Esophagus muscularis mucosa (tissue), 4 donors: ENCODE measurements at regions not wholly inside any gene's neighbourhood (a gene's known extent, or its start where the extent isn't known, plus 50 kb on each side); places are given as distances from the start of the nearest gene placed in this dataset.

Source experiments
- DNase-seq: peaks from one replicate; pipeline ENCODE4 v3.0.0-alpha.2; 2017; ENCODE audit errors: extremely low spot score
- H3K27ac ChIP-seq, 4 donors: fragments of 200-600 bp; sonication (generic); replicated peaks in 1 of 4; 1 replicate in 3 of 4; 2 replicates in 1 of 4; pipeline ENCODE4 v1.5.1; 2016 to 2019; ENCODE audit warnings: mild to moderate bottlenecking in 1 of 4
- H3K27me3 ChIP-seq, 4 donors: fragments of 200-600 bp; sonication (generic); one replicate each; pipeline versions ENCODE4 v1.5.1 to v1.6.0; 2016 to 2019
- H3K36me3 ChIP-seq, 4 donors: fragments of 200-600 bp; sonication (generic); one replicate each; pipeline ENCODE4 v1.5.1; 2016 to 2019
- H3K4me1 ChIP-seq, 4 donors: fragments of 200-600 bp; sonication (generic); one replicate each; pipeline ENCODE4 v1.5.1; 2016 to 2019
- H3K4me3 ChIP-seq, 4 donors: fragments of 200-600 bp; sonication (generic); 1 replicate in 2 of 4; 2 replicates in 2 of 4; pipeline ENCODE4 v1.5.1; 2016 to 2019; ENCODE audit warnings: mild to moderate bottlenecking in 4 of 4, moderate library complexity in 1 of 4
- H3K9me3 ChIP-seq, 4 donors: fragments of 200-600 bp; sonication (generic); 1 replicate in 3 of 4; 2 replicates in 1 of 4; pipeline ENCODE4 v1.5.1; 2016 to 2019
- EP300 ChIP-seq: sonication (generic); formaldehyde crosslinking; IDR thresholded peaks from one replicate; pipeline ENCODE4 v1.6.1; 2017; ENCODE audit warnings: antibody characterized with exemption
- POLR2A ChIP-seq: fragments of 450-650 bp; IDR thresholded peaks from one replicate; pipeline ENCODE4 v1.6.1; 2017; ENCODE audit warnings: antibody characterized with exemption, moderate library complexity, mild to moderate bottlenecking, low read depth
- POLR2AphosphoS5 ChIP-seq, 2 donors: sonication (generic); formaldehyde crosslinking; IDR thresholded peaks; one replicate each; pipeline ENCODE4 v1.6.1; 2017; ENCODE audit warnings: antibody characterized with exemption in 2 of 2
- WGBS: methylation state at CpG from one replicate; pipeline ENCODE4 v1.1.5; 2018; 5-methylcytosine and 5-hydroxymethylcytosine counted together
- intact Hi-C: fragments of 100-400 bp; cut with DNase I; formaldehyde crosslinking; loops from one replicate; pipeline ENCODE4 v1.15.1; 2023
- TF ChIP-seq, protein P1 (sequence below), 3 experiments: fragments of 200-600 bp in 2 of 3; fragments of 450-650 bp in 1 of 3; sonication (generic) in 2 of 3; IDR thresholded peaks; one replicate each; pipeline ENCODE4 v1.5.1; 2017 to 2019; ENCODE audit warnings: antibody characterized with exemption in 3 of 3, mild to moderate bottlenecking in 2 of 3, moderate library complexity in 1 of 3

DNA sequence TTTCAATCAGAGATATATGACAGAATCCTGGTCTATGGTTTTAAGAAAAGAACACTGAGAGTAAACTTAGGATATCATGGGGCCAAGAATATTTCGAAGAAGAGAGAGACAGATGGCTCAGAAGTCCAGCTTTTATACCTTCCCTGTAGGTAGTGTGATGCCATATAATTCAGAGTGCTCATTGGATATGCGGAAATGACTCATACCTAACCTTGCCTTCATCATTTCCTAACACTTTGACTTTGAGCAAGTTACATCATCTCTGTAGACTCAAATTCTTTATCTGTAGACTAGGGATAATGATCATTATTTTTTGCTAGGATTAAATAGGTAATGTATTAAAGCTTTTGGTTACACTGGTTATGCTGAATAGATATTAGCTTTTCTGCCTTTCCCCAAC is 461.6 kb upstream of the CNTNAP5 start:
- WGBS, result 80% methylated on average over 2 of the region's 2 CpGs
- DNase-seq, result no peak
- Histone ChIP-seq H3K36me3 (no peaks in the 10 kb centered on the region), H3K4me1 (no peaks in the 10 kb centered on the region), H3K9me3 (no peaks in the 10 kb centered on the region), H3K27ac (no peak overlapping the region), H3K27me3 (no peaks in the 10 kb centered on the region), H3K4me3 (no peak overlapping the region)
- intact Hi-C loops, result no loop called here
- no peak for TF ChIP-seq POLR2A
- no peak for TF ChIP-seq EP300
- no peak for TF ChIP-seq POLR2AphosphoS5 (IDR thresholded peaks at IDR 0.05)
- TF ChIP-seq, protein P1, sequence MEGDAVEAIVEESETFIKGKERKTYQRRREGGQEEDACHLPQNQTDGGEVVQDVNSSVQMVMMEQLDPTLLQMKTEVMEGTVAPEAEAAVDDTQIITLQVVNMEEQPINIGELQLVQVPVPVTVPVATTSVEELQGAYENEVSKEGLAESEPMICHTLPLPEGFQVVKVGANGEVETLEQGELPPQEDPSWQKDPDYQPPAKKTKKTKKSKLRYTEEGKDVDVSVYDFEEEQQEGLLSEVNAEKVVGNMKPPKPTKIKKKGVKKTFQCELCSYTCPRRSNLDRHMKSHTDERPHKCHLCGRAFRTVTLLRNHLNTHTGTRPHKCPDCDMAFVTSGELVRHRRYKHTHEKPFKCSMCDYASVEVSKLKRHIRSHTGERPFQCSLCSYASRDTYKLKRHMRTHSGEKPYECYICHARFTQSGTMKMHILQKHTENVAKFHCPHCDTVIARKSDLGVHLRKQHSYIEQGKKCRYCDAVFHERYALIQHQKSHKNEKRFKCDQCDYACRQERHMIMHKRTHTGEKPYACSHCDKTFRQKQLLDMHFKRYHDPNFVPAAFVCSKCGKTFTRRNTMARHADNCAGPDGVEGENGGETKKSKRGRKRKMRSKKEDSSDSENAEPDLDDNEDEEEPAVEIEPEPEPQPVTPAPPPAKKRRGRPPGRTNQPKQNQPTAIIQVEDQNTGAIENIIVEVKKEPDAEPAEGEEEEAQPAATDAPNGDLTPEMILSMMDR (IDR thresholded peaks at IDR 0.05), result no peak

DNA sequence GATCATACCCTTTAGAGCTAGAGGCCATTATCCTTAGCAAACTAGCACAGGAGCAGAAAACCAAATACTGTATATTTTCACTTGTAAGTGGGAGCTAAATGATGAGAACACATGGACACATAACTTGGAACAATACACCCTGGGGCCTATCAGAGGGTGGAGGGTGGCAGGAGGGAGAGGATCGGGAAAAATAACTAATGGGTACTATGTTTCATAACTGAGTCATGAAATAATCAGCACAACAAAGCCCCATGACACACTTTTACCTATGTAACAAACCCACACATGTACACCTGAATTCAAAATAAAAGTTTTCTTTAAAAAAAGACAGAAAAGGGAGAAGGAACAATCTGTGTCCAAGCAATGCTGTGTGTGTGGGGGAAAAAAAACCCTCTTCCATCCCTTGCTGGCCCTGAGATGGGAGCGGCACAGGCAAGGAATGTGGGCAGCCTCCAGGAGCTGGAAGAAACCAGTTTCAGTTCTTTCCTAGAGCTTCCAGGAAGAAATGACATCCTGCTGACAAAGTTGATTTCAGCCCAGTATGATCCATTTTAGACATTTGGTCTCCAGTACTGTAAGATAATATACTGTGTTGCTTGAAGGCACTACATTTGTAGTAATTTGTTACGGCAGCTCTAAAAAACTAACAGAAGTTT is 458.7 kb upstream of the CNTNAP5 start:
- Histone ChIP-seq H3K27ac (no peak overlapping the region), H3K27me3 (no peaks in the 10 kb centered on the region), H3K9me3 (no peaks in the 10 kb centered on the region), H3K4me3 (no peak overlapping the region), H3K36me3 (no peaks in the 10 kb centered on the region), H3K4me1 (no peaks in the 10 kb centered on the region)
- intact Hi-C loops, result no loop called here
- 88% methylated on average over 3 of the region's 3 CpGs for WGBS
- DNase-seq, result no peak
- no peak for TF ChIP-seq POLR2A
- no peak for TF ChIP-seq POLR2AphosphoS5 (IDR thresholded peaks at IDR 0.05)
- no peak for TF ChIP-seq EP300
- TF ChIP-seq, protein P1 (IDR thresholded peaks at IDR 0.05), result no peak

- Histone ChIP-seq H3K27me3 (no peaks in the 10 kb centered on the region), H3K9me3 (no peaks in the 10 kb centered on the region), H3K4me3 (no peak overlapping the region), H3K27ac (no peak overlapping the region), H3K4me1 (no peaks in the 10 kb centered on the region), H3K36me3 (no peaks in the 10 kb centered on the region)
- no peak for TF ChIP-seq POLR2A
- intact Hi-C loops, result no loop called here
- no peak for DNase-seq
- 70% methylated on average over 2 of the region's 2 CpGs for WGBS
Observed at GRCh38 chr2:123578016-123578415, 447.1 kb upstream of the CNTNAP5 start.

GRCh38 chr2:123596621-123597020 is 428.5 kb upstream of the CNTNAP5 start:
- WGBS, result 29% methylated on average over 1 of the region's 1 CpG
- Histone ChIP-seq H3K36me3 (no peaks in the 10 kb centered on the region), H3K9me3 (peaks cover 0 to under 1% (median 0%) of the 10 kb centered on the region in 4 donors), H3K27me3 (no peaks in the 10 kb centered on the region), H3K4me3 (no peak overlapping the region), H3K4me1 (no peaks in the 10 kb centered on the region), H3K27ac (no peak overlapping the region)
- intact Hi-C loops, result no loop called here
- no peak for DNase-seq
- TF ChIP-seq EP300 (no peak), POLR2AphosphoS5 (IDR thresholded peaks at IDR 0.05) (no peak), POLR2A (no peak)
- TF ChIP-seq, protein P1 (IDR thresholded peaks at IDR 0.05), result no peak

DNA sequence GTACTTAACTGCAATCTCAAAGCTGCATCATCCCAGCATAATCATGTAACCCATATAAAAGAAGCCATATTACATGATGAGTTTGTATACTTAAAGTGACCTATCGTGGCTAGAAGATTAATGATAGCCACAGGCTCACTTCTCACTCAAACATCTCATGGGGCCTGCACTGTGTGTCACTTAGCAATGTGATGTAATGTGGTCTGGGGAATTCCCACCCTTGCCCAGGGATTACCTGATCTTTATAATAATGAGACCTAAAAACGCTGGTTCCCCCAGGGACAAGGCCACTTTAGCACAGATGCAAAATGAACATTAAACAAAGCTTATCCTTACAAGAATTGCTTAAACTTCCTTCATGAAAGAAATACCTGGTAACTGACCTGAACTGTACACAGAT is 427.1 kb upstream of the CNTNAP5 start:
- WGBS, result 66% methylated on average over 2 of the region's 2 CpGs
- Histone ChIP-seq H3K4me3 (no peak overlapping the region), H3K9me3 (peaks cover 0 to 5% (median 0%) of the 10 kb centered on the region in 4 donors), H3K36me3 (no peaks in the 10 kb centered on the region), H3K4me1 (no peaks in the 10 kb centered on the region), H3K27ac (no peak overlapping the region), H3K27me3 (no peaks in the 10 kb centered on the region)
- TF ChIP-seq, protein P1 (IDR thresholded peaks at IDR 0.05), result no peak
- no peak for TF ChIP-seq POLR2A
- TF ChIP-seq POLR2AphosphoS5 (IDR thresholded peaks at IDR 0.05), result no peak
- no peak for TF ChIP-seq EP300
- no peak for DNase-seq
- intact Hi-C loops, result no loop called here
